HepG2 (cell line): ENCODE measurements at regions not wholly inside any gene's neighbourhood (a gene's known extent, or its start where the extent isn't known, plus 50 kb on each side); places are given as distances from the start of the nearest gene placed in this dataset.
A peak's percentile ranks its signal among the peaks of the same experiment; 100 is the strongest.

ENCODE experiments used
- ATAC-seq: fragments of 200-7000 bp; cut with Tn5 transposase; 3 replicates; pipeline ENCODE4 v1.9.1; 2020; ENCODE audit warnings: mild to moderate bottlenecking, moderate library complexity
- BruUV-seq: library from RNA; stranded (reverse); fragments of 400-500 nt; replicated peaks from 2 replicates; lab custom pipeline; 2021; lab: Mats Ljungman, UMichigan
- CTCF ChIA-PET: fragments of 300-600 bp; formaldehyde crosslinking; extraction: SDS; loops from one replicate; lab custom pipeline; 2021; ENCODE audit warnings: low total read pairs, inconsistent platforms, low intra/inter-chr PET ratio; lab: Yijun Ruan, JAX
- POLR2A ChIA-PET: fragments of 350-600 bp; sonication (Branson Sonifier 250); formaldehyde crosslinking; loops from one replicate; lab custom pipeline; 2020; ENCODE audit warnings: antibody characterized with exemption, inconsistent platforms; lab: Yijun Ruan, JAX
- DNase-seq: peaks from one replicate; pipeline ENCODE4 v3.0.0-alpha.2; 2015; ENCODE audit warnings: low spot score
- FAIRE-seq: peaks from 3 replicates; lab custom pipeline; 2011; peaks lifted over from hg19 to GRCh38; lab: Jason Lieb, UNC
- H2AFZ ChIP-seq: one replicate; pipeline ENCODE4 v1.6.1; 2011; ENCODE audit warnings: low read length, inconsistent platforms
- H3K27ac ChIP-seq: fragments of 300-600 bp; 3 replicates; pipeline ENCODE4 v1.8.0; 2011; ENCODE audit warnings: mixed run types, mild to moderate bottlenecking, mixed read lengths, low read length, inconsistent platforms; ENCODE audit not compliant: insufficient read depth; ENCODE audit errors: extremely low read length
- H3K27me3 ChIP-seq, 2 experiments: fragments of 200-600 bp in 1 of 2; 2 replicates in 1 of 2; 3 replicates in 1 of 2; pipeline versions ENCODE4 v1.6.0 to v1.8.0; 2011; ENCODE audit warnings: low read length in 2 of 2, mild to moderate bottlenecking in 2 of 2, moderate library complexity in 2 of 2, inconsistent platforms in 1 of 2; ENCODE audit not compliant: insufficient read depth in 2 of 2, control insufficient read depth in 1 of 2
- H3K36me3 ChIP-seq, 2 experiments: fragments of 200-600 bp in 1 of 2; replicated peaks in 1 of 2; 2 replicates in 1 of 2; 3 replicates in 1 of 2; pipeline versions ENCODE4 v1.5.1 to v1.8.0; 2011; ENCODE audit warnings: low read length in 2 of 2, inconsistent platforms in 1 of 2; ENCODE audit not compliant: insufficient read depth in 2 of 2, control insufficient read depth in 1 of 2
- H3K4me1 ChIP-seq: 2 replicates; pipeline ENCODE4 v1.5.1; 2012; ENCODE audit warnings: low read length, inconsistent platforms; ENCODE audit not compliant: insufficient read depth
- H3K4me2 ChIP-seq: 2 replicates; pipeline ENCODE4 v1.6.0; 2011; ENCODE audit warnings: low read depth, low read length, inconsistent platforms
- H3K4me3 ChIP-seq, 3 experiments: fragments of 200-600 bp in 1 of 3; sonication (generic), shearing (Covaris generic) in 1 of 3; replicated peaks in 1 of 3; 2 replicates each; pipeline ENCODE4 v1.5.1; 2011 to 2016; ENCODE audit warnings: low read length in 3 of 3, inconsistent platforms in 2 of 3, low read depth in 2 of 3, mild to moderate bottlenecking in 2 of 3, control low read depth in 1 of 3, mixed read lengths in 1 of 3; ENCODE audit not compliant: insufficient read depth in 1 of 3
- H3K79me2 ChIP-seq: one replicate; pipeline ENCODE4 v1.6.1; 2011; ENCODE audit warnings: low read length, inconsistent platforms; ENCODE audit not compliant: insufficient read depth
- H3K9ac ChIP-seq: 2 replicates; pipeline ENCODE4 v1.6.0; 2011; ENCODE audit warnings: mild to moderate bottlenecking, low read depth, low read length, inconsistent platforms; ENCODE audit not compliant: insufficient read depth
- H3K9me3 ChIP-seq: 2 replicates; pipeline ENCODE4 v1.5.1; 2012; ENCODE audit warnings: mild to moderate bottlenecking, low read length
- H4K20me1 ChIP-seq: 2 replicates; pipeline ENCODE4 v1.6.0; 2011; ENCODE audit warnings: inconsistent platforms, mild to moderate bottlenecking, low read length, moderate library complexity; ENCODE audit not compliant: insufficient read depth
- ARNTL ChIP-seq: sonication (generic); formaldehyde crosslinking; IDR thresholded peaks from 2 replicates; pipeline ENCODE4 v1.4.0; 2020; ENCODE audit warnings: mild to moderate bottlenecking, missing genetic modification reagents
- ATF7 ChIP-seq, 2 experiments: fragments of 450-650 bp in 1 of 2; sonication (generic) in 1 of 2; formaldehyde crosslinking in 1 of 2; IDR thresholded peaks; 2 replicates each; pipeline versions ENCODE4 v1.4.0 to v1.6.1; 2016 to 2020; ENCODE audit warnings: antibody characterized with exemption in 1 of 2, mild to moderate bottlenecking in 1 of 2, missing genetic modification reagents in 1 of 2
- CREB1 ChIP-seq, 2 experiments: fragments of 450-650 bp in 1 of 2; IDR thresholded peaks; 2 replicates each; pipeline ENCODE4 v1.6.1; 2016 to 2017; ENCODE audit warnings: control low read depth in 1 of 2, mild to moderate bottlenecking in 1 of 2, missing compliant biosample characterization in 1 of 2, missing genetic modification characterization in 1 of 2
- DDIT3 ChIP-seq: sonication (generic); formaldehyde crosslinking; IDR thresholded peaks from 2 replicates; pipeline ENCODE4 v1.4.0; 2020; ENCODE audit warnings: mild to moderate bottlenecking, missing genetic modification reagents
- DRAP1 ChIP-seq: IDR thresholded peaks from 2 replicates; pipeline ENCODE4 v1.6.1; 2016; ENCODE audit warnings: missing genetic modification reagents, missing compliant biosample characterization
- IRF1 ChIP-seq: sonication (generic); formaldehyde crosslinking; IDR thresholded peaks from 2 replicates; pipeline ENCODE4 v1.4.0; 2020; ENCODE audit warnings: low read depth, mild to moderate bottlenecking, missing genetic modification reagents
- JUNB ChIP-seq: sonication (generic); formaldehyde crosslinking; IDR thresholded peaks from 2 replicates; pipeline ENCODE4 v1.8.0; 2022; ENCODE audit warnings: missing genetic modification reagents, mild to moderate bottlenecking, borderline replicate concordance
- MAF1 ChIP-seq: sonication (generic); formaldehyde crosslinking; IDR thresholded peaks from 2 replicates; pipeline ENCODE4 v1.5.0; 2020; ENCODE audit warnings: missing genetic modification reagents, borderline replicate concordance
- SOX5 ChIP-seq: IDR thresholded peaks from 2 replicates; pipeline ENCODE4 v1.6.1; 2016; ENCODE audit warnings: borderline replicate concordance
- ZKSCAN5 ChIP-seq: sonication (generic); formaldehyde crosslinking; IDR thresholded peaks from 2 replicates; pipeline ENCODE4 v1.5.1; 2020; ENCODE audit warnings: mild to moderate bottlenecking, missing genetic modification reagents
- ZMAT3 ChIP-seq: sonication (generic); formaldehyde crosslinking; conservative IDR thresholded peaks from 2 replicates; pipeline ENCODE4 v1.7.0; 2021; ENCODE audit warnings: missing genetic modification reagents
- ZMAT5 ChIP-seq: sonication (generic); formaldehyde crosslinking; IDR thresholded peaks from 2 replicates; pipeline ENCODE4 v1.5.0; 2020; ENCODE audit warnings: mild to moderate bottlenecking, low read depth, missing genetic modification reagents, borderline replicate concordance
- ZNF124 ChIP-seq: sonication (generic); formaldehyde crosslinking; IDR thresholded peaks from 2 replicates; pipeline ENCODE4 v1.4.0; 2020; ENCODE audit warnings: missing genetic modification reagents
- ZNF460 ChIP-seq: sonication (generic); formaldehyde crosslinking; IDR thresholded peaks from 2 replicates; pipeline ENCODE4 v1.5.1; 2020; ENCODE audit warnings: missing genetic modification reagents, mild to moderate bottlenecking, borderline replicate concordance
- ZNF501 ChIP-seq: sonication (generic); formaldehyde crosslinking; IDR thresholded peaks from 2 replicates; pipeline ENCODE4 v1.5.1; 2020; ENCODE audit warnings: mild to moderate bottlenecking, moderate library complexity, missing genetic modification reagents
- ZNF569 ChIP-seq: sonication (generic); formaldehyde crosslinking; IDR thresholded peaks from 2 replicates; pipeline ENCODE4 v1.5.0; 2020; ENCODE audit warnings: mild to moderate bottlenecking, missing genetic modification reagents, moderate library complexity, borderline replicate concordance
- ZNF724P ChIP-seq: sonication (generic); formaldehyde crosslinking; IDR thresholded peaks from 2 replicates; pipeline ENCODE4 v1.8.0; 2022; ENCODE audit warnings: missing genetic modification reagents, borderline replicate concordance
- WGBS: methylation state at CpG from one replicate; pipeline ENCODE4 v1.1.6; 2017; ENCODE audit warnings: low lambda C conversion rate; 5-methylcytosine and 5-hydroxymethylcytosine counted together
- in situ Hi-C: cut with HindIII; loops from 2 replicates; pipeline ENCODE4 v1.10.0; 2017; ENCODE audit warnings: low pct_unique_long_range_greater_than_20kb; ENCODE audit not compliant: extremely low pct_ligation_motif_present
- intact Hi-C: fragments of 100-400 bp; cut with micrococcal nuclease; formaldehyde crosslinking; loops from one replicate; pipeline ENCODE4 v1.10.0; 2022; ENCODE audit not compliant: unreplicated experiment

GRCh38 chr12:113580437-113580836 is 108.8 kb upstream of the LHX5 start:
- POLR2A ChIA-PET: no interaction called here
- H3K4me2 ChIP-seq: no peak overlapping the region
- in situ Hi-C loops: no loop called here
- no TSS peak for BruUV-seq
- intact Hi-C loops: no loop called here
- no peak overlapping the region for H2AFZ ChIP-seq
- peaks cover 0 to 7% of the 10 kb centered on the region in 2 experiments; a peak in 2 of 5 replicates for H3K27me3 ChIP-seq
- ATAC-seq (no peak), DNase-seq (no peak), FAIRE-seq (no peak)
- H3K9ac ChIP-seq: no peak overlapping the region
- H3K79me2 ChIP-seq: no peaks in the 10 kb centered on the region
- H3K36me3 ChIP-seq: no peaks in the 10 kb centered on the region
- no peak overlapping the region for H3K4me3 ChIP-seq
- CTCF ChIA-PET: no interaction called here
- peak; percentile 89 for TF ChIP-seq CREB1 (IDR thresholded peaks at IDR 0.05)
- no peak for TF ChIP-seq CREB1 (CRISPR knock-in tag; IDR thresholded peaks at IDR 0.05)
- peak; percentile 89 for TF ChIP-seq ATF7 (IDR thresholded peaks at IDR 0.05)
- no peak for TF ChIP-seq ATF7 (CRISPR knock-in tag; IDR thresholded peaks at IDR 0.05)
- TF ChIP-seq ZMAT5 (CRISPR knock-in tag): no peak
- TF ChIP-seq JUNB (CRISPR knock-in tag): no peak
- WGBS: 0% methylated on average over 2 of the region's 2 CpGs
- no peaks in the 10 kb centered on the region for H3K4me1 ChIP-seq
- H3K9me3 ChIP-seq: peaks cover 13% of the 10 kb centered on the region
- no peaks in the 10 kb centered on the region for H4K20me1 ChIP-seq
- no peak overlapping the region for H3K27ac ChIP-seq

GRCh38 chr12:113577464-113578129 is 105.9 kb upstream of the LHX5 start:
- FAIRE-seq: no peak
- POLR2A ChIA-PET: no interaction called here
- CTCF ChIA-PET: no interaction called here
- no peak for TF ChIP-seq MAF1 (CRISPR knock-in tag)
- TF ChIP-seq ZNF124 (CRISPR knock-in tag): no peak
- TF ChIP-seq ZNF569 (CRISPR knock-in tag): no peak
- no peak for TF ChIP-seq ARNTL (CRISPR knock-in tag)
- TF ChIP-seq ZNF501: no peak
- TF ChIP-seq ZNF460 (CRISPR knock-in tag): no peak
- no peak for TF ChIP-seq DRAP1 (CRISPR knock-in tag)
- TF ChIP-seq ZNF724P (CRISPR knock-in tag): no peak
- TF ChIP-seq ZMAT3 (CRISPR knock-in tag): no peak
- no peak for TF ChIP-seq SOX5 (CRISPR knock-in tag)
- TF ChIP-seq ZKSCAN5: no peak
- TF ChIP-seq IRF1 (CRISPR knock-in tag): no peak
- no peak for TF ChIP-seq DDIT3 (CRISPR knock-in tag)

More at GRCh38 chr12:113577464-113578129, 105.9 kb upstream of the LHX5 start:
- WGBS: 4% methylated on average over 6 of the region's 7 CpGs
- H3K27me3 ChIP-seq: peaks cover 2 to 21% of the 10 kb centered on the region in 2 experiments; a peak in 3 of 5 replicates
- no peak overlapping the region for H3K9ac ChIP-seq
- H3K79me2 ChIP-seq: no peaks in the 10 kb centered on the region
- no peak overlapping the region for H2AFZ ChIP-seq
- in situ Hi-C loops (no loop called here), intact Hi-C loops (no loop called here)
- H3K4me1 ChIP-seq: no peaks in the 10 kb centered on the region
- peaks cover 13% of the 10 kb centered on the region for H3K9me3 ChIP-seq
- no TSS peak for BruUV-seq
- DNase-seq (no peak), ATAC-seq (no peak)
- no peaks in the 10 kb centered on the region for H4K20me1 ChIP-seq
- no peaks in the 10 kb centered on the region for H3K36me3 ChIP-seq
- no peak overlapping the region for H3K27ac ChIP-seq
- H3K4me3 ChIP-seq: no peak overlapping the region
- H3K4me2 ChIP-seq: no peak overlapping the region
